ENCODE measurements at regions not wholly inside any gene's neighbourhood (a gene's known extent, or its start where the extent isn't known, plus 50 kb on each side); places are given as distances from the start of the nearest gene placed in this dataset.

DNA sequence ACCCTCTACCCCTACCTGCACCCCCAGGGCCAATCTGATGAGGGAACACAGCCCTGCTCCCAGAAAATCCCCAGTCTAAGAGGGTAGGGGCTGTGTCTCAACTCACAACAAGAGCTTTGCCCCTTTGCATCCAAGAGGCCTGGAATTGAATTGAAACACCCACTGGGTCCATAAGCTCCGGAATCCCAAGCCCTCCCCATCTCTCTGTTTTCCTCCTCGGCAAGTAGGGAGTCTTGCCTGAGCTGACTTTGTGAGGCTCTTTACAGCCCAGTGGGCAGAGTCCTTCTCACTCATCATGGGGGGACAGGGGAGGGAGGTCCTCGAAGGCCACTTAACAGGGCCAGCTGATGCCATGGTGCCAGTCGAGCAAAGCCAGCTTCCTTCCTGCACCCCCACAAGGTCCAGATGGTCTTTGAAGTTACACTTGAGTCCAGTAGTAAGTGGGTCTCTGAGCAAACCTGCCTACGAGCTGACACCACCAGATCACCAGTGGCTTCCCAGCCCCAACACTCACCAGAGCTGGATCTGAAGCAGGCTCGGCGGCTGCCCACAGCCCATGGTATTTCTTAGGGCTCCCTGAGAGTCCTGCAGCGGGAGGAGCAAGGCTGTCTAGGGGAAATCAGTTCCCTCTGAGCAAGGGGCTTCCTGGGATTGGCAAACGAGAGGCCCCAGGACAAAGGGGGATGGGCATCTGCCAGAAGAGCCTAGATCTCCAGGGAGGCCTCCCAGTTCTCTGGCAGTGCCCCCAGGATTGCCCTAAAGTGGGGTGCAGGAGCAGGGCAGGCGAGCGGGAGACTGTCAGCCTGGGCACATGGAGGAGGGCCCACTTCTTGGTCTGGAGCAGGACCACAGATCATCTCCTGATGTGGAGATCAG, 144.5 kb downstream of the VEGFA start:
- intact Hi-C loops (cut with micrococcal nuclease) = no loop called here
- H3K9ac ChIP-seq (ENCODE audit: low read length) = no peak overlapping the region

More for the DNA sequence above, 144.5 kb downstream of the VEGFA start:
- Histone ChIP-seq H3K4me1 (ENCODE audit: control insufficient read depth in 2 of 2, insufficient read depth in 2 of 2, low read length in 2 of 2) (no peaks in the 10 kb centered on the region), H4K20me1 (ENCODE audit: control insufficient read depth, insufficient read depth, low read length, poor library complexity, severe bottlenecking) (no peaks in the 10 kb centered on the region), H3K79me2 (ENCODE audit: control insufficient read depth, insufficient read depth, low read length) (no peaks in the 10 kb centered on the region), H3K27ac (ENCODE audit: low read length in 2 of 2) (no peak overlapping the region), H3K27me3 (replicated peaks in 1 of 4; ENCODE audit: control extremely low read depth in 1 of 4, control insufficient read depth in 3 of 4, insufficient read depth in 4 of 4, low read length in 3 of 4) (no peaks in the 10 kb centered on the region), H2AFZ (ENCODE audit: insufficient read depth, low read depth, low read length, poor library complexity, severe bottlenecking) (no peak overlapping the region), H3K4me2 (replicated peaks; ENCODE audit: low read depth, low read length, poor library complexity, severe bottlenecking) (no peak overlapping the region), H3K9me3 (ENCODE audit: control extremely low read depth in 1 of 3, control insufficient read depth in 2 of 3, insufficient read depth in 1 of 3, low read length in 2 of 3) (no peaks in the 10 kb centered on the region), H3K36me3 (replicated peaks in 1 of 2; ENCODE audit: control extremely low read depth in 1 of 2, control insufficient read depth in 1 of 2, extremely low read depth in 1 of 2, insufficient read depth in 2 of 2, low read length in 1 of 2) (no peaks in the 10 kb centered on the region), H3K4me3 (ENCODE audit: control extremely low read depth in 1 of 5, extremely low read depth in 1 of 5, insufficient read depth in 1 of 5, low read depth in 2 of 5, low read length in 4 of 5) (no peak overlapping the region)
- no peak overlapping the region for H3K4me3 Mint-ChIP-seq
- H3K27ac Mint-ChIP-seq = no peak overlapping the region
- peaks cover 10% of the 10 kb centered on the region for H3K27me3 Mint-ChIP-seq
- TF ChIP-seq, protein P1, sequence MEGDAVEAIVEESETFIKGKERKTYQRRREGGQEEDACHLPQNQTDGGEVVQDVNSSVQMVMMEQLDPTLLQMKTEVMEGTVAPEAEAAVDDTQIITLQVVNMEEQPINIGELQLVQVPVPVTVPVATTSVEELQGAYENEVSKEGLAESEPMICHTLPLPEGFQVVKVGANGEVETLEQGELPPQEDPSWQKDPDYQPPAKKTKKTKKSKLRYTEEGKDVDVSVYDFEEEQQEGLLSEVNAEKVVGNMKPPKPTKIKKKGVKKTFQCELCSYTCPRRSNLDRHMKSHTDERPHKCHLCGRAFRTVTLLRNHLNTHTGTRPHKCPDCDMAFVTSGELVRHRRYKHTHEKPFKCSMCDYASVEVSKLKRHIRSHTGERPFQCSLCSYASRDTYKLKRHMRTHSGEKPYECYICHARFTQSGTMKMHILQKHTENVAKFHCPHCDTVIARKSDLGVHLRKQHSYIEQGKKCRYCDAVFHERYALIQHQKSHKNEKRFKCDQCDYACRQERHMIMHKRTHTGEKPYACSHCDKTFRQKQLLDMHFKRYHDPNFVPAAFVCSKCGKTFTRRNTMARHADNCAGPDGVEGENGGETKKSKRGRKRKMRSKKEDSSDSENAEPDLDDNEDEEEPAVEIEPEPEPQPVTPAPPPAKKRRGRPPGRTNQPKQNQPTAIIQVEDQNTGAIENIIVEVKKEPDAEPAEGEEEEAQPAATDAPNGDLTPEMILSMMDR (IDR thresholded peaks at IDR 0.05) = no peak
- no peaks in the 10 kb centered on the region for H3K4me1 Mint-ChIP-seq
- DNase-seq (no peak), ATAC-seq (ENCODE audit: low read depth) (no peak)
- WGBS (ENCODE audit: insufficient coverage) = 89% methylated on average over 7 of the region's 11 CpGs
- POLR2A ChIA-PET = no interaction called here
- CTCF ChIA-PET = interaction anchor here (0.6 kb wide), 1 partner anchor 1236 kb away, joined by 3 read pairs; no protein-coding TSS in a partner anchor
- no peaks in the 10 kb centered on the region for H3K9me3 Mint-ChIP-seq (ENCODE audit: insufficient read depth)

All from B cell (primary cell).